Panc1 (cell line): ENCODE measurements at regions not wholly inside any gene's neighbourhood (a gene's known extent, or its start where the extent isn't known, plus 50 kb on each side); places are given as distances from the start of the nearest gene placed in this dataset.

Experiments
- POLR2AphosphoS5 ChIP-seq: IDR thresholded peaks from 2 replicates; pipeline ENCODE4 v1.6.1; 2012; ENCODE audit warnings: mild to moderate bottlenecking, low read depth, low read length, moderate library complexity
- SIN3A ChIP-seq: IDR thresholded peaks from 2 replicates; pipeline ENCODE4 v1.6.1; 2012; ENCODE audit warnings: low read depth, mild to moderate bottlenecking, low read length, moderate library complexity, borderline replicate concordance; ENCODE audit not compliant: insufficient read depth
- TCF7L2 ChIP-seq: IDR thresholded peaks from 2 replicates; pipeline ENCODE4 v1.6.1; 2011; ENCODE audit warnings: mild to moderate bottlenecking, low read depth, low read length, inconsistent platforms
- TF ChIP-seq, protein P1 (sequence below): fragments of 450-650 bp; IDR thresholded peaks from 2 replicates; pipeline ENCODE4 v1.5.1; 2017; ENCODE audit warnings: mild to moderate bottlenecking
- TF ChIP-seq, protein P2 (sequence below), 2 experiments: IDR thresholded peaks; 2 replicates each; pipeline ENCODE4 v1.6.1; 2011 to 2012; ENCODE audit warnings: low read depth in 2 of 2, control low read depth in 1 of 2, low read length in 1 of 2, mild to moderate bottlenecking in 1 of 2, moderate library complexity in 1 of 2; ENCODE audit not compliant: insufficient read depth in 1 of 2

DNA sequence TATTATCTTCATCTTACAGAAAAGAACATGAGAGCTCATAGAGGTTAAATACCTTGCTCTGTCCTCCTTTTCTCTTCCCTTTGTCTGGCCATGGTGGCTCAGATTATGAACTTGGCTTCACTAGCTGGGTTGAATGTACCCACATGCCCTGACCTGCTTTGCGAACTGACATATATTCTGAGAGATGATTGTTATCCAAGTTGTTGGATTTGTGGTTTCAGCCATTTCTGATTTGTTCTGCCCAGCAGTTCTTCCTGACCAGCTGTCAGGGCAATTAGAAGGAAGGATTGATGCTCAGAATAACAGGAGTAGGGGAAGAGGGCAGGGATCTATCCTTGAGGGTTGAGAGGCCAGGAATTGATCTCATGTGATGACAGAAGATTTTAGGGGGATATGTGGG is 236.8 kb upstream of the FAM98A start:
- TF ChIP-seq, protein P1, sequence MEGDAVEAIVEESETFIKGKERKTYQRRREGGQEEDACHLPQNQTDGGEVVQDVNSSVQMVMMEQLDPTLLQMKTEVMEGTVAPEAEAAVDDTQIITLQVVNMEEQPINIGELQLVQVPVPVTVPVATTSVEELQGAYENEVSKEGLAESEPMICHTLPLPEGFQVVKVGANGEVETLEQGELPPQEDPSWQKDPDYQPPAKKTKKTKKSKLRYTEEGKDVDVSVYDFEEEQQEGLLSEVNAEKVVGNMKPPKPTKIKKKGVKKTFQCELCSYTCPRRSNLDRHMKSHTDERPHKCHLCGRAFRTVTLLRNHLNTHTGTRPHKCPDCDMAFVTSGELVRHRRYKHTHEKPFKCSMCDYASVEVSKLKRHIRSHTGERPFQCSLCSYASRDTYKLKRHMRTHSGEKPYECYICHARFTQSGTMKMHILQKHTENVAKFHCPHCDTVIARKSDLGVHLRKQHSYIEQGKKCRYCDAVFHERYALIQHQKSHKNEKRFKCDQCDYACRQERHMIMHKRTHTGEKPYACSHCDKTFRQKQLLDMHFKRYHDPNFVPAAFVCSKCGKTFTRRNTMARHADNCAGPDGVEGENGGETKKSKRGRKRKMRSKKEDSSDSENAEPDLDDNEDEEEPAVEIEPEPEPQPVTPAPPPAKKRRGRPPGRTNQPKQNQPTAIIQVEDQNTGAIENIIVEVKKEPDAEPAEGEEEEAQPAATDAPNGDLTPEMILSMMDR, result no peak
- TF ChIP-seq POLR2AphosphoS5, result no peak
- no peak for TF ChIP-seq TCF7L2
- TF ChIP-seq, protein P2, sequence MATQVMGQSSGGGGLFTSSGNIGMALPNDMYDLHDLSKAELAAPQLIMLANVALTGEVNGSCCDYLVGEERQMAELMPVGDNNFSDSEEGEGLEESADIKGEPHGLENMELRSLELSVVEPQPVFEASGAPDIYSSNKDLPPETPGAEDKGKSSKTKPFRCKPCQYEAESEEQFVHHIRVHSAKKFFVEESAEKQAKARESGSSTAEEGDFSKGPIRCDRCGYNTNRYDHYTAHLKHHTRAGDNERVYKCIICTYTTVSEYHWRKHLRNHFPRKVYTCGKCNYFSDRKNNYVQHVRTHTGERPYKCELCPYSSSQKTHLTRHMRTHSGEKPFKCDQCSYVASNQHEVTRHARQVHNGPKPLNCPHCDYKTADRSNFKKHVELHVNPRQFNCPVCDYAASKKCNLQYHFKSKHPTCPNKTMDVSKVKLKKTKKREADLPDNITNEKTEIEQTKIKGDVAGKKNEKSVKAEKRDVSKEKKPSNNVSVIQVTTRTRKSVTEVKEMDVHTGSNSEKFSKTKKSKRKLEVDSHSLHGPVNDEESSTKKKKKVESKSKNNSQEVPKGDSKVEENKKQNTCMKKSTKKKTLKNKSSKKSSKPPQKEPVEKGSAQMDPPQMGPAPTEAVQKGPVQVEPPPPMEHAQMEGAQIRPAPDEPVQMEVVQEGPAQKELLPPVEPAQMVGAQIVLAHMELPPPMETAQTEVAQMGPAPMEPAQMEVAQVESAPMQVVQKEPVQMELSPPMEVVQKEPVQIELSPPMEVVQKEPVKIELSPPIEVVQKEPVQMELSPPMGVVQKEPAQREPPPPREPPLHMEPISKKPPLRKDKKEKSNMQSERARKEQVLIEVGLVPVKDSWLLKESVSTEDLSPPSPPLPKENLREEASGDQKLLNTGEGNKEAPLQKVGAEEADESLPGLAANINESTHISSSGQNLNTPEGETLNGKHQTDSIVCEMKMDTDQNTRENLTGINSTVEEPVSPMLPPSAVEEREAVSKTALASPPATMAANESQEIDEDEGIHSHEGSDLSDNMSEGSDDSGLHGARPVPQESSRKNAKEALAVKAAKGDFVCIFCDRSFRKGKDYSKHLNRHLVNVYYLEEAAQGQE (IDR thresholded peaks at IDR 0.05; ENCODE audit: insufficient read depth in 1 of 2, low read depth in 2 of 2, low read length in 1 of 2), result no peak
- TF ChIP-seq SIN3A, result no peak
